NCI-H69 (cell line): ENCODE measurements at regions not wholly inside any gene's neighbourhood (a gene's known extent, or its start where the extent isn't known, plus 50 kb on each side); places are given as distances from the start of the nearest gene placed in this dataset.

ENCODE experiments used
- DNase-seq: peaks from one replicate; lab custom pipeline; 2025; lab: John Stamatoyannopoulos, UW

DNA sequence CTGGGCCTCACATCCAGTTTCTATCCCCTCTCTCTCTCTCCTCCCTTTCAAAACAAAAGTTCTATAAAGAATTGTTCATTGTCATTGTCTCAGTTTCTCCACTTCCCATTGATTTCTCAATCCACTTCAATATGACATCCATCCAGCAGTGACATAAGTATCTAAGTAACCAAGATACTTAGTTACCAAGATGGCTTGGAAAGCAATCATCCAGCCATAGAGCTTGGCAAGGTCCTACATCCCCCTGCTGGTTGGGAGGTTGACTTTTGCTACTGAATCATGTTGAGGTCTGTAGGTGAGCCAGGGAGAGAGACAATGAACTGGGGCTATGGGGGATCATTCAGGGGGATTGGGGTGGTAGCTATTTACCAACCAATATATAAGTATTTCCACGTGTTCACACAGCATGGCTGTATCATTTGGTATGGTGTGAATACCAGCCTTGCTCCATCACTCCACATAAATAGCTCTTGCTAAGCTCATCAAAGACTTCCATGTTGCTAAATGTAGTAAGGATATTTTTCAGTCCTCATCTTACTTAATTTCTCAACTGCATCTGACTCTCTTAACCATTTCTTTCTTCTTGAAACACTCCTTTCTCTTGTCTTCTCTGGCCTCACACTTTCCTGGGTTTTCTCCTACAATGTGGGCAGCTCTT is 58.8 kb upstream of the NTRK3 start:
- DNase-seq: no peak

DNA sequence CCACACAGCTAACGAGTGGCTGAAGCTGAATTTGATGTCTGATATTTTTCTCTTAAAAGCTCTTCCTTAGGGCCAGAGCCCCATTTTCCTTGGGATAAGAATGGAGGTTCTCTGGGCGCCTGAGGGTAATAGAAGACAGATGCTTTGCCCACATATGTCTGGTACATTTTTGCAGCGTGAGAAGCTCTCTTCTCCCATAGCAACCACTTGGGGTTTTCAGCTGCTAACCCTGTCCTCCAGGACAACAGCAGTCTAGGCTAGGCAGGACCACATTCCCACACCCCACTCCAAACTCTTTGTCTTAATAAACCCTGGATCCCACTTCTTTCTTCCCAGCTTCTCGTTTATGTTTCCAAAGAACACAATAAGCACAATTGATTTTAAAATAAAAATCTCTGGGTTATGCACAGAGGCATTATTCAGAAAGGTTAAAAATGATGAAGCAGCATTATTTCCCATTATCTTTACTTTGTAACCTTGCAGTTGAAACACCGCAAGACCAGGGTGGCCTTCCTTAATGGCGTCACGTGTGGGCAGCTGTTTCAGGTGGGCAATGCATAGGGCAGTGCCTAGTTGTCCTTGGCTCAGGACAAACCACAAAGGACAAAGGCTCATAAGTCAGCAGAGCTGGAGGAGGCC is 56.5 kb upstream of the NTRK3 start:
- no peak for DNase-seq

DNA sequence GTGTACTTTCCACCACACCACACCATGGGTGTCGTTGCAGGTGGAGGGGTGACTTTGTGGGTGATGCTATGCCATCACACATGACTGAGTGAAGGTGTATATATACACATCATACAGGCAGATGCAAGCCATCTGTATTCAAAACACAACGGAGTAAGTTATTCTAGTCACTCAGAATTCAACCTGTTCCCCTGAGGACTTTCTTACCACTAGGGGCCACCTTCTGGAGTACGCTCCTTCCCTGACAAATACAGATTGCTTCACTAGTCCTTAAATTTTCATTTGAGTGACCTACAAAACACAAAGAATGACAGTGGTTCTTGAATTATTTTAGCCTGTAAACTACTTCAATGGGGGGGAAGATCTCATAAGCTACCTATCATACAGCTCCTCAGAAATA is 52.8 kb upstream of the NTRK3 start:
- no peak for DNase-seq

DNA sequence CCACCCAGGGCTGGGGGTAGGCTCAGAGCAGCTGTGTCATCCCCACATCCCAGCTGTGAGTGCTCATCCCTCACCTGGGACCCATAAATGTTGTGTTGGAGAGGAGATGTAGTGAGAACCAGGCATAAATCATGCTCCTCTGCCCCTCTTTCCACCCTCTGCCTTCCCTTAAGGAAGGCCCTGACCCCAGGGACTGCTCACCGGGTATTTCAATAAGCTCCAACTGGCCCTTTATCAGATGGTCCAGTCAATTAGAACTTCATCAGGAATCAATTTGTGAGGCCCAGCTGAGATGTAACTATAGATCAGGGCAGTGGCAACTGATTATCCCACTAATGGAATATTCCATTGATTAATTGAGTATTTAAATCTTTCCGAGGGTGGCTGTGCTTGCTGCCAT is 50.8 kb upstream of the NTRK3 start:
- DNase-seq: no peak
